ENCODE measurements at regions not wholly inside any gene's neighbourhood (a gene's known extent, or its start where the extent isn't known, plus 50 kb on each side); places are given as distances from the start of the nearest gene placed in this dataset.

DNA sequence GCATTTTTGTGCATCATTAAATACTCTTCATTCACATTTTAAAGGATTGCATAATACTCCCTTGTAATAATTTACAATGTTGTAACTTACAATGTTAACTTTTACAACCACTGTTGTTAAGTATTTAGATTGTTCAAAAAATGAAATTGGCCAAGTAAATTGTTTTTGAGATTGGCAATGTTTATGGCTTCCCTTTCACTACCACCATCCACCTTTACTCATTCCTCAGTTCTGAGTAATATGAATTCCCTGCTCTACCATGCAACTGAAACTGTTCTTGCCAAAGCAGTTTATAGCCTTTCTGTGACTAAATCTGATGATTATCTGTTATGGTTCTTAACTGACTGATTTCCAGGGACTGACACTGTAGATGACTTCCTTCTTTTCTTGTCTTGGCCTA is 80.5 kb upstream of the TMEM106B start:
- no peak for DNase-seq (ENCODE audit: low read depth)

DNA sequence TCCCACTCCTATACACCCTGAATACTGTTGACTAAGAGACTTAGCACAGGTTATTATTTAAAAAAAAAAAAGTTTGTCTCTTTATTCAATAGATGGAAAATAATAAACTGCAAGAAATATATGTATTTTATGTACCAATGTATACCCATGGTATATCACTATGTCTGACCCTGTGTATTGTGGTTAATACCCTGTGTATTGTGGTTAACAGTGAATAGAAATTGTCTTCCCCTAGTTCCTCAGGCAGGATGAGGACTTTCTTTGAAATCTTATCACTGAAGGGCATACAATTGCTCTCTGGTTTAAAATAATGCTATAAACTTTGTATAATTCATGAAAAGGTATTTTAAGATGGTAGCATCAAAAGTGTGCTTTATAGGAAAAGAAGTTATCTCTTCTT is 80.0 kb upstream of the TMEM106B start:
- DNase-seq (ENCODE audit: low read depth): no peak

DNA sequence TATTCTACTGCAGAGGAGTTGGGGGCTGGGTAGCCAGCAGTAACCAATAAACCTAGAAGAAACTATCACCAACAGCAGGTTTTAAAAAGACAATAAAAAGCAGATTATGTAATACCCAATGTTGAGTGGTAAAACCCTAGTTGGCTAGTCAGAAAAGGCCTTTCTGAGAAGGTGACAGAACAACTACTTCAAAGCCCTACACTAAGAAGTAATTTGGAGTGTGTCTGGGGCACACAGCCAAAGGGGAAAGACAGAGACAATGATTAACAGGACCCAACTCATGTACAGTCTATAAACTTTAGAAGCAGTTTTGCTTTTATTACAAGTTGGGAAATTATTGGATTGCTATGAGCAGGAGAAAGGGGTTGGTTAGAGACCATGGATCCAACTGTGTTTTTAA is 77.2 kb upstream of the TMEM106B start:
- no peak for DNase-seq (ENCODE audit: low read depth)

- DNase-seq (ENCODE audit: low read depth): no peak
These were observed 74.6 kb upstream of the TMEM106B start for GRCh38 chr7:12136523-12136922.

DNA sequence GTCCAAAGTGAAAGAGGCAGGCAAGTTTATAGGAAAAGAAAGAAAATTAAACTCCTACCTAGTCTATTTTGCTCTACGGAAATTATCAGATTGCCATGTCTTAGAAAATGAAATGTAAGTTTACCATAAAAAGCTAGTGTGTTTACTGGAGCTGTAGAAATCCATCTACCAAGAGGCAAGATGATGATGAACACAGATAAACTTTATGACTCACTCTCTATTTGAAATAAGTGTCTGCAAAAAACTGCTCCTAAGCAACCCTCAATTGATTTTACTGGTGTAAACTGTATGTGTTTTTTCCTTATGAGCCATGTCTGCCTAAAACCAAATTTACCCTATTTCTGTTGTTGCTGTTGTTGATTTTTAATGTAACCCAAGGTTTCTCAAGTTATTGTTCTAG is 73.8 kb upstream of the TMEM106B start:
- no peak for DNase-seq (ENCODE audit: low read depth)

DNA sequence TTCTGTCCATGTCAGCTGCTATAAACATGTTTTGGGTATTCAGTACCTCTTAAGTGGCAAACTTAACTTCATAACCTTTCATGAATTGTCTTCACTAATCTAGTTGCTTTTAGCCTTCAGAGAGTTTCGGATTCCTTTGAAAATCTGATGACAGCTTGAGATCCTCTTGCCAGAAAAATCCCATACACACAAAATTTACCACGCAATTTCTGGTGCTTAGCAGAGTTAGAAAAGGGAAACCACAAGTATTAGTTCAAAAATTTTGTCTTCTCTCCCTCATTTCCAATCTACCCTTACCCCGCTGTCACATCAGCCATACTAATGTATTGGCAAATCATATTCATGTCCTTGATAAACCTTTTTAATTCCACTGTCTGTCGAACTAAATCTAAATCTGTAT is 72.7 kb upstream of the TMEM106B start:
- DNase-seq (ENCODE audit: low read depth): no peak

DNA sequence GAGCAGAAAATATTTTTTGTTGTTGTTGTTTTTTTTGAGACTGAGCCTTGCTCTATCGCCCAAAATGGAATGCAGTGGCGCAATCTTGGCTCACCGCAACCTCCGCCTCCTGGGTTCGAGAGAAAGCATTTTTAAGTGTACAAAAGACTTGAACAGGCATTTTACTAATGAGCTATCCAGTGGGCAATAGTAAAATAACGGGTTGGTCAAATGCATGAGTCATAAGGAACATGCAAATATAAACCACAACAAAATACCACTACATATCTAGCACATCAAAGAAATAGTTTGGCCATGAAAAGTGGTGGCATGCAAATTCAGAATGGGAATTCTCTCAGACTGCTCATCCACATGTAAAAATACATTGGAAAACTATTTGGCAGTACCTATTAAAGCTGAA is 71.7 kb upstream of the TMEM106B start:
- DNase-seq (ENCODE audit: low read depth): no peak

- no peak for DNase-seq (ENCODE audit: low read depth)
These were observed 64.3 kb upstream of the TMEM106B start for GRCh38 chr7:12146813-12147212.

- DNase-seq (ENCODE audit: low read depth): no peak
These were observed 58.7 kb upstream of the TMEM106B start for GRCh38 chr7:12152196-12152918.

DNA sequence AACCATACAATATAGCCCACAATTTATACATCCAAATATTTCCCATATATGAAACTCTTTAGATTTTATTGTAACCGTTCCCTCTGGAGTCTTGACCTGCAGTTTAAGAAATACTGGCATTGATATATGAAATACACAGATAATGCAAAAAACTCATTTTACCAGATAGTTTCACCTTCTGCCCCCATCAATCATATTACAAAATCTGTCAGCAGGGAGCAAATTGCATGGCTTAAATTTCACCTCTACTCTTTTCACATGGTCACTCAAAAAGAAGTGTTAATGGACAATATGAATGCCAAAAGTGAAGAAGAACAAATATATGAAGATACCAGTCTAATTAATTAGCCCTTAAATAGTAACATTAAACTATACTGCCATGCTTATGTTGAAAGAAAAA is 57.0 kb upstream of the TMEM106B start:
- no peak for DNase-seq (ENCODE audit: low read depth)

DNA sequence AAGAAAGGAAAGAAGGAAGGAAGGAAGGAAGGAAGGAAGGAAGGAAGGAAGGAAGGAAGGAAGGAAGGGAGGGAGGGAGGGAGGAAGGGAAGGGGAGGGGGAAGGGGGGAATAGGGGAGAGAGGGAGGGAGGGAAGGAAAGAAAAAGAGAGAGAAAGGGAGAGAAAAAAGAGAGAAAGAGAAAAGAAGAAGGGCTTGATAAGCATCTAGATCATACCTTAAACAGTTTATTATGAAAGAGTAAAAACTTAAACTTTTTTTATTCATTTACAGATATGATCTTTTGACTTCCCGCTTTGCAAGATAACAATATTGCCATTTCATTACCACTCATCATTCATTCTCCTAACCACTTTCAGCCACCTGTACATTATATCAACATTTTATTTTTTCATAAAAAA is 53.6 kb upstream of the TMEM106B start:
- no peak for DNase-seq (ENCODE audit: low read depth)

- no peak for DNase-seq (ENCODE audit: low read depth)
These were observed 52.6 kb upstream of the TMEM106B start for GRCh38 chr7:12158334-12159060.

- no peak for DNase-seq (ENCODE audit: low read depth)
These were observed 49.9 kb upstream of the TMEM106B start for GRCh38 chr7:12161146-12161545.
